ENCODE measurements at regions not wholly inside any gene's neighbourhood (a gene's known extent, or its start where the extent isn't known, plus 50 kb on each side); places are given as distances from the start of the nearest gene placed in this dataset.

DNA sequence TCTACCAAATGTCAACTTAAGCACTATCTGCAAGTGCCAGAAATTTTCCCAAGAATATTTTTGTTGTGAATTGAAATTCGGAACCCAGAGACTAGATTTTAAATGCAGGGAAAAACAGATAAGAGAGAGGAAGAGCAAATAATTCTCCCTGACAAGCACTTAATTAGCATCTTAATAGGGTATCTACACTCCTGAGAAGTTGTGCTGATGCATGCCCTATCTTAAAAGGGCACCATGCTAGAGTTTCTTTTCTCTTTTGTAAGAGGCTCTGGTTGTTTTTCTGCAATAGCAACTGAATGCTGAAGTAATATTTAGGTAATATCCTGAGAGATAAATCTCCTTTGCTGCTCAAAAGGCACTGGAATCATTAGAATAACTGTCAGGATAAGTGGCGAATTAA lies 139.9 kb upstream of the UGT8 start:
- Histone ChIP-seq H3K4me3 (ENCODE audit: low read length in 3 of 3) (no peak overlapping the region), H3K36me3 (ENCODE audit: control insufficient read depth in 2 of 3, insufficient read depth in 3 of 3, low read length in 3 of 3) (no peaks in the 10 kb centered on the region)

GRCh38 chr4:114464726-114465272 lies 133.8 kb upstream of the UGT8 start:
- Histone ChIP-seq H3K27me3 (ENCODE audit: control insufficient read depth, insufficient read depth, low read length) (no peaks in the 10 kb centered on the region), H3K27ac (ENCODE audit: low read depth in 2 of 2, low read length in 2 of 2) (no peak overlapping the region), H3K9me3 (ENCODE audit: control insufficient read depth in 2 of 3, insufficient read depth in 1 of 3, low read length in 3 of 3) (no peaks in the 10 kb centered on the region), H3K36me3 (ENCODE audit: control insufficient read depth in 2 of 3, insufficient read depth in 3 of 3, low read length in 3 of 3) (no peaks in the 10 kb centered on the region), H3K9ac (ENCODE audit: low read length in 3 of 3) (no peak overlapping the region), H3K4me1 (ENCODE audit: control insufficient read depth in 2 of 3, insufficient read depth in 2 of 3, low read depth in 1 of 3, low read length in 3 of 3) (no peaks in the 10 kb centered on the region), H3K4me3 (ENCODE audit: low read length in 3 of 3) (no peak overlapping the region)
- intact Hi-C loops (cut with DNase I), result no loop called here
- TF ChIP-seq CTCF (IDR thresholded peaks at IDR 0.05; ENCODE audit: borderline replicate concordance, extremely low read depth, insufficient read depth), result no peak
- FAIRE-seq (no peak), DNase-seq (no peak)

More for the DNA sequence above, 139.9 kb upstream of the UGT8 start:
- no peak for TF ChIP-seq CTCF (IDR thresholded peaks at IDR 0.05; ENCODE audit: borderline replicate concordance, extremely low read depth, insufficient read depth)
- DNase-seq (no peak), FAIRE-seq (no peak)
- H3K27ac ChIP-seq (ENCODE audit: low read depth in 2 of 2, low read length in 2 of 2), result no peak overlapping the region
- intact Hi-C loops (cut with DNase I), result no loop called here
- no peaks in the 10 kb centered on the region for H3K4me1 ChIP-seq (ENCODE audit: control insufficient read depth in 2 of 3, insufficient read depth in 2 of 3, low read depth in 1 of 3, low read length in 3 of 3)
- no peaks in the 10 kb centered on the region for H3K9me3 ChIP-seq (ENCODE audit: control insufficient read depth in 2 of 3, insufficient read depth in 1 of 3, low read length in 3 of 3)
- no peaks in the 10 kb centered on the region for H3K27me3 ChIP-seq (ENCODE audit: control insufficient read depth, insufficient read depth, low read length)
- H3K9ac ChIP-seq (ENCODE audit: low read length in 3 of 3), result no peak overlapping the region

- Histone ChIP-seq H3K4me3 (ENCODE audit: low read length in 3 of 3) (no peak overlapping the region), H3K27me3 (ENCODE audit: control insufficient read depth, insufficient read depth, low read length) (no peaks in the 10 kb centered on the region), H3K36me3 (ENCODE audit: control insufficient read depth in 2 of 3, insufficient read depth in 3 of 3, low read length in 3 of 3) (no peaks in the 10 kb centered on the region), H3K9ac (ENCODE audit: low read length in 3 of 3) (no peak overlapping the region), H3K4me1 (ENCODE audit: control insufficient read depth in 2 of 3, insufficient read depth in 2 of 3, low read depth in 1 of 3, low read length in 3 of 3) (no peaks in the 10 kb centered on the region), H3K9me3 (ENCODE audit: control insufficient read depth in 2 of 3, insufficient read depth in 1 of 3, low read length in 3 of 3) (no peaks in the 10 kb centered on the region), H3K27ac (ENCODE audit: low read depth in 2 of 2, low read length in 2 of 2) (no peak overlapping the region)
- DNase-seq (no peak), FAIRE-seq (no peak)
- intact Hi-C loops (cut with DNase I), result no loop called here
- no peak for TF ChIP-seq CTCF (IDR thresholded peaks at IDR 0.05; ENCODE audit: borderline replicate concordance, extremely low read depth, insufficient read depth)
Observed at GRCh38 chr4:114465766-114466165, 132.8 kb upstream of the UGT8 start.

GRCh38 chr4:114466299-114466698 lies 132.3 kb upstream of the UGT8 start:
- no peak for DNase-seq
- no peak for TF ChIP-seq CTCF (IDR thresholded peaks at IDR 0.05; ENCODE audit: borderline replicate concordance, extremely low read depth, insufficient read depth)
- H3K36me3 ChIP-seq (ENCODE audit: control insufficient read depth in 2 of 3, insufficient read depth in 3 of 3, low read length in 3 of 3), result no peaks in the 10 kb centered on the region
- intact Hi-C loops (cut with DNase I), result no loop called here
- H3K27me3 ChIP-seq (ENCODE audit: control insufficient read depth, insufficient read depth, low read length), result no peaks in the 10 kb centered on the region
- no peaks in the 10 kb centered on the region for H3K9me3 ChIP-seq (ENCODE audit: control insufficient read depth in 2 of 3, insufficient read depth in 1 of 3, low read length in 3 of 3)
- no peak overlapping the region for H3K9ac ChIP-seq (ENCODE audit: low read length in 3 of 3)
- H3K4me3 ChIP-seq (ENCODE audit: low read length in 3 of 3), result no peak overlapping the region
- no peak for FAIRE-seq
- no peak overlapping the region for H3K27ac ChIP-seq (ENCODE audit: low read depth in 2 of 2, low read length in 2 of 2)
- no peaks in the 10 kb centered on the region for H3K4me1 ChIP-seq (ENCODE audit: control insufficient read depth in 2 of 3, insufficient read depth in 2 of 3, low read depth in 1 of 3, low read length in 3 of 3)
